GM21526 (cell line): ENCODE measurements at regions not wholly inside any gene's neighbourhood (a gene's known extent, or its start where the extent isn't known, plus 50 kb on each side); places are given as distances from the start of the nearest gene placed in this dataset.
A peak's percentile ranks its signal among the peaks of the same experiment; 100 is the strongest.
"Not testable (repeated sequence)": the region's sequence is repeated elsewhere in the genome, so short reads cannot be mapped to it uniquely, and the experiment has no call there.

ENCODE experiments used
- ATAC-seq: cut with Tn5 transposase; IDR thresholded peaks from one replicate; pipeline ENCODE4 v1.9.1; 2021; ENCODE audit warnings: moderate library complexity; ENCODE audit not compliant: unreplicated experiment, low FRiP score

- no peak for ATAC-seq
Observed at GRCh38 chr16:58847902-58848661, 114.0 kb upstream of the GOT2 start.

- not testable (repeated sequence) for ATAC-seq
Observed at GRCh38 chr16:58846226-58846625, 112.1 kb upstream of the GOT2 start.

- peak; percentile 62 for ATAC-seq
Observed at GRCh38 chr16:58843675-58844074, 109.6 kb upstream of the GOT2 start.

- ATAC-seq = no peak
Observed at GRCh38 chr16:58842746-58843145, 108.6 kb upstream of the GOT2 start.

- ATAC-seq = no peak
Observed at GRCh38 chr16:58842156-58842555, 108.0 kb upstream of the GOT2 start.

- no peak for ATAC-seq
Observed at GRCh38 chr16:58837950-58838349, 103.8 kb upstream of the GOT2 start.

- no peak for ATAC-seq
Observed at GRCh38 chr16:58836427-58836826, 102.3 kb upstream of the GOT2 start.

GRCh38 chr16:58832386-58832895 is 98.3 kb upstream of the GOT2 start:
- ATAC-seq = no peak

DNA sequence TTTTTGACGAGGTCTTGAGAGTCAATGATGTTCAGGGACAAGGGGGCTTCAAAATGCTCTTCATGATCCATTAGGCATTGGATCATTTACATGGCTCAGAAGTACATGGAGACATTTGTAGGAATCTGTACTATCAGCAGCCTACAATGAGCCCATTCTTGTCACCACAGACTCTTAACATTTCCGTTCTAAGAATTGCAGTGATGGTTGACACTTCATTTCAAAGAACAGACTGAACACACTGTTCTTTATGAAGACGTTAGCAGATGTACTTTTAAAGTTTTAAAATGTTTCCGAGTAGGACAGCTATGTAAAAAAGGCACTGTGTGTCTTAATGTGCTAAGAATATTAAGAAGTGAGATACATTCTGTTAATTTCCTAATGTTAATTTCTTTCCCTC is 97.3 kb upstream of the GOT2 start:
- ATAC-seq = no peak

DNA sequence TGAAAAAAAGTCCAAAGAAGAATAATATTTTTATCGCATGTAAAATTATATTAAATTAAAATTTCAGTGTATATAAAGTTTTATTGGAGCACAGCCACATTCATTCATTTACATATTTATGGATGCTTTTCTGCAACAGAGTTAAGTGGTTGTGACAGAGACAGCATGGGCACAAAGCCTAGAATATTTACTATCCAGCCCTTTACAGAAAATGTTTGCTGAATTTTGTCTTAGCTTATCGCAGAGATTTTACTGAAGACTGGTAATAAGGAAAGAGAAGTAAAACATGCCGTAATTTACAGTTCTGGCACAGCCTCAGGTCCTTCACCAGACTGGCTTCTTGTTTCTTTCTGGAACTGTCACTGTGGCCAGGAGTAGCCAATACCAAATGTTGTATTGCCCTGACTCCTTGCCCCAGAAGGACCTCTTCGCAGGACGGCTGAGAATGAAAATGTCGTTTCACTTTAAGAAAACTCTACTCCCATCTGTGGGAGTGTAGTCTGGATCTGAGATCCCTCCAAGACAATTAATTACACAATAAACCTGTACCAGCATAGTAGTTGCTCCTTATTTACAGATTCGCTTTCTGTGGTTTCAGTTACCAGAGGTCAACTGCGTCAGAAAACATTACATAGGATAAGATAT is 94.9 kb upstream of the GOT2 start:
- ATAC-seq = no peak

DNA sequence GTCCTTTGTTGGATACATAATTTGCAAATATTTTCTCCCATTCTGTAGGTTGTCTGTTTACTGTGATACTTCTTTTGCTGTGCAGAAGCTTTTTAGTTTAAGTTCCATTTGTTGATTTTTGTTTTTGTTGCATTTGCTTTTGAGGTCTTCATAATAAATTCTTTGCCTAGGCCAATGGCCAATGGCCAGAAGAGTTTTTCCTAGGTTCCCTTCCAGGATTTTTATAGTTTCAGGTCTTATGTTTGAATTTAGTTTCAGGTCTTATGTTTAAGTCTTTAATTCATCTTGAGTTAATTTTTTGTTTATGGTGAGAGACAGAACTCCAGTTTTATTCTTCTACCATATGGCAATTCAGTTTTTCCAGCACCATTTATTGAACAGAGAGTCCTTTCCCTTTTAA is 90.1 kb upstream of the GOT2 start:
- ATAC-seq = no peak

- ATAC-seq = no peak
Observed at GRCh38 chr16:58821886-58822285, 87.8 kb upstream of the GOT2 start.

DNA sequence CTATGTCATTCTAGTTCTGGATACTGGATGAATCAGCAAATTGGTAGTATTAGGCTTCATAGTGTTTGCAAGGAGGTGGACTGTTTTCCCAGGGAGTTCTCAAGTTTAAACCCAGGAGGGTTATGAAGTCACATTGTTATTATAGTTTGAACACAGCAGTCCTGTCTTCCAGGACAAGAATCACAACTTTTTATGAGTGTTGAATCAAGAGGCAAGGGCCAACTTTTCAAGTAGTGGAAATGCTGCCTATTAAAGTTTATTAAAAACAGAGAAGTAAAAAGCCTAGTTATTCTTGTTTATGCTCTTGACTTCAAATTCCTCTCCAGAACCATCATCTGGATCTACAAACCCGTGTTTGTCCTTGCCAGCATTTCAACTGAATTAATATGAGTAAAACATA is 86.3 kb upstream of the GOT2 start:
- ATAC-seq = no peak

GRCh38 chr16:58815181-58815888 is 81.2 kb upstream of the GOT2 start:
- no peak for ATAC-seq

- ATAC-seq = peak; percentile 82
Observed at GRCh38 chr16:58814348-58814801, 80.3 kb upstream of the GOT2 start.

- no peak for ATAC-seq
Observed at GRCh38 chr16:58809213-58809612, 75.1 kb upstream of the GOT2 start.

GRCh38 chr16:58807276-58807675 is 73.2 kb upstream of the GOT2 start:
- ATAC-seq = no peak

GRCh38 chr16:58801838-58802237 is 67.7 kb upstream of the GOT2 start:
- no peak for ATAC-seq

DNA sequence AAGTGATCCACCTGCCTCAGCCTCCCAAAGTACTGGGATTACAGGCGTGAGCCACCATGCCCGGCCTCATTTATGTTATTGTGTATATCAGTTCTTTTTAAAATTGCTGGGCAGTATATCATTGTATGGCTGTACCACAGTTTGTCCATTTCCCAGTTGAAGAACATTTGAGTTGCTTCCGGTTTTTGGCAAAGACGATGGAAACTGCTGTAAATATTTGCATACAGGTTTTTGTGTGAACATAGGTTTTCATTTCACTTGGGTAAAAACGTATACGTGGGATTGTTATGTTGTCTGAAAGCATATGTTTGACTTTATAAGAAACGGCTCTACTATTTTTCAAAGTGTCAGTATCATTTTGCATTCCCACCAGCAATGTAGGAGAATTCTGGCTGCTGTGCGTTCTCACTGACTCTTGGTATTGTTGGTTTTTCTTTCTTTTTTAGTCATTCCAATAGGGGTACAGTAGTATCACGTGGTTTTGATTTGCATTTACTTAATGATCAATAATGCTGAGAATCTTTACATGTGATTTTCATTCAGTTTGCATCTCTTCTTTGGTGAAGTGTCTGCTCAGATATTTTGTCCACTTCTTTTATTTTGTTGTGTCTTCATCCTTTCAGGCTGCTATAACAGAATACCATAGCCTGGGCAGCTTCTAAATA is 63.2 kb upstream of the GOT2 start:
- ATAC-seq = no peak

GRCh38 chr16:58793366-58793765 is 59.2 kb upstream of the GOT2 start:
- ATAC-seq = no peak

DNA sequence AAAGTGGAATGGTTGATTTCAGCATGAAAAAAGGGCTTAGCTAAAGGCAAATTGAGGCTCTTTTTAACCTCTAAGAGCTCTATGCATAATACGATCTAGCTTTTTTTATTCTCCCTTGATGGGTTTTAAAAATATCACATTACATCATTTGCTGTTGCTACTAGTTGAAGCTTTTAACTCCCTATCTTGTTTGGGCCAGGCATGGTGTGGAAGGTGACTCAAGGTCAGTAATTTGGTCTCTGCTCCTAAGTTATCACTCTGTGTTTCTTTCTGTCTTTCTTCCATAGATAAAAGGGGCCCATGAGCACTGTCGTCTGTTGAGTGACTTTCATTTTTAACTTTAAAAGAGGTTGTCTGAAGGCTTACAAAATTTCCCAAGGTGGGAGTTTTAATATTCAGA is 58.1 kb upstream of the GOT2 start:
- no peak for ATAC-seq
